Osteocyte (in vitro differentiated cells): ENCODE measurements at regions not wholly inside any gene's neighbourhood (a gene's known extent, or its start where the extent isn't known, plus 50 kb on each side); places are given as distances from the start of the nearest gene placed in this dataset.

Experiments
- DNase-seq: peaks from one replicate; pipeline ENCODE4 v3.0.0; 2021; ENCODE audit warnings: mixed read lengths; ENCODE audit not compliant: unreplicated experiment; ENCODE audit errors: extremely low spot score
- H3K27ac Mint-ChIP-seq: one replicate; pipeline ENCODE4 v1.8.0; 2021; ENCODE audit warnings: mild to moderate bottlenecking, mixed read lengths; ENCODE audit not compliant: unreplicated experiment
- H3K27me3 Mint-ChIP-seq: one replicate; pipeline ENCODE4 v1.8.0; 2021; ENCODE audit warnings: mixed read lengths; ENCODE audit not compliant: unreplicated experiment
- H3K36me3 Mint-ChIP-seq: one replicate; pipeline ENCODE4 v1.8.0; 2021; ENCODE audit warnings: mixed read lengths; ENCODE audit not compliant: unreplicated experiment
- H3K4me1 Mint-ChIP-seq: one replicate; pipeline ENCODE4 v1.8.0; 2021; ENCODE audit warnings: mixed read lengths; ENCODE audit not compliant: unreplicated experiment
- H3K4me3 Mint-ChIP-seq: one replicate; pipeline ENCODE4 v1.8.0; 2021; ENCODE audit warnings: mild to moderate bottlenecking, moderate library complexity, mixed read lengths; ENCODE audit not compliant: unreplicated experiment
- H3K9me3 Mint-ChIP-seq: one replicate; pipeline ENCODE4 v1.8.0; 2021; ENCODE audit warnings: mixed read lengths; ENCODE audit not compliant: unreplicated experiment
- TF ChIP-seq, protein P1 (sequence below): fragments of 200-600 bp; sonication (generic); IDR thresholded peaks from 2 replicates; pipeline ENCODE4 v1.5.0; 2021; ENCODE audit warnings: antibody characterized with exemption, mild to moderate bottlenecking, moderate library complexity

DNA sequence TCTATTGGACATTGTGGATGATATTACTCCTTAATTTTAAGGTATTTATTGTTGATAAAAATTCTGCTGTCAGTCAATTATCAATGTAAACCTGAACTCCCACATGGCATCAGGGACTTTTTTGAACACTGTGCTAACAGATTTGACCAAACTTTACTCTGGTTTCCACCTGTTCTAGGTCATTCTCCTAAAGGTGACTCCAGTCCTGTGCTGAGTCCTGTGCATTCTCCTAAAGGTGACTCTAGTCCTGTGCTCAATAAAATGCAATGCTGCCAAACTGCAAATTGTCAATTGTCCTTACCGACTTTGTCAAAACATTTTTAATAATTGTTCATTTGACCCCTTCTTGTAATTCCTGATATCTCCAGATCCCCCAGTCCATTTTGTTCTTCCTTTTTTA, 408.4 kb upstream of the EPHA7 start:
- Mint-ChIP-seq H3K27me3 (no peaks in the 10 kb centered on the region), H3K4me1 (peaks cover 4% of the 10 kb centered on the region), H3K9me3 (peaks cover 11% of the 10 kb centered on the region), H3K27ac (no peak overlapping the region), H3K36me3 (no peaks in the 10 kb centered on the region), H3K4me3 (no peak overlapping the region)
- TF ChIP-seq, protein P1, sequence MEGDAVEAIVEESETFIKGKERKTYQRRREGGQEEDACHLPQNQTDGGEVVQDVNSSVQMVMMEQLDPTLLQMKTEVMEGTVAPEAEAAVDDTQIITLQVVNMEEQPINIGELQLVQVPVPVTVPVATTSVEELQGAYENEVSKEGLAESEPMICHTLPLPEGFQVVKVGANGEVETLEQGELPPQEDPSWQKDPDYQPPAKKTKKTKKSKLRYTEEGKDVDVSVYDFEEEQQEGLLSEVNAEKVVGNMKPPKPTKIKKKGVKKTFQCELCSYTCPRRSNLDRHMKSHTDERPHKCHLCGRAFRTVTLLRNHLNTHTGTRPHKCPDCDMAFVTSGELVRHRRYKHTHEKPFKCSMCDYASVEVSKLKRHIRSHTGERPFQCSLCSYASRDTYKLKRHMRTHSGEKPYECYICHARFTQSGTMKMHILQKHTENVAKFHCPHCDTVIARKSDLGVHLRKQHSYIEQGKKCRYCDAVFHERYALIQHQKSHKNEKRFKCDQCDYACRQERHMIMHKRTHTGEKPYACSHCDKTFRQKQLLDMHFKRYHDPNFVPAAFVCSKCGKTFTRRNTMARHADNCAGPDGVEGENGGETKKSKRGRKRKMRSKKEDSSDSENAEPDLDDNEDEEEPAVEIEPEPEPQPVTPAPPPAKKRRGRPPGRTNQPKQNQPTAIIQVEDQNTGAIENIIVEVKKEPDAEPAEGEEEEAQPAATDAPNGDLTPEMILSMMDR: no peak
- no peak for DNase-seq

- Mint-ChIP-seq H3K4me3 (no peak overlapping the region), H3K27me3 (no peaks in the 10 kb centered on the region), H3K4me1 (peaks cover 2% of the 10 kb centered on the region), H3K36me3 (no peaks in the 10 kb centered on the region), H3K27ac (no peak overlapping the region), H3K9me3 (peaks cover 17% of the 10 kb centered on the region)
- TF ChIP-seq, protein P1: no peak
- DNase-seq: no peak
Measured at GRCh38 chr6:93825950-93826349, 406.6 kb upstream of the EPHA7 start.

- H3K9me3 Mint-ChIP-seq: peaks cover 20% of the 10 kb centered on the region
- peaks cover 14% of the 10 kb centered on the region for H3K4me1 Mint-ChIP-seq
- H3K4me3 Mint-ChIP-seq: no peak overlapping the region
- no peak for DNase-seq
- TF ChIP-seq, protein P1: no peak
- H3K36me3 Mint-ChIP-seq: peaks cover 2% of the 10 kb centered on the region
- no peaks in the 10 kb centered on the region for H3K27me3 Mint-ChIP-seq
- H3K27ac Mint-ChIP-seq: no peak overlapping the region
Measured at GRCh38 chr6:93823489-93823888, 404.1 kb upstream of the EPHA7 start.

DNA sequence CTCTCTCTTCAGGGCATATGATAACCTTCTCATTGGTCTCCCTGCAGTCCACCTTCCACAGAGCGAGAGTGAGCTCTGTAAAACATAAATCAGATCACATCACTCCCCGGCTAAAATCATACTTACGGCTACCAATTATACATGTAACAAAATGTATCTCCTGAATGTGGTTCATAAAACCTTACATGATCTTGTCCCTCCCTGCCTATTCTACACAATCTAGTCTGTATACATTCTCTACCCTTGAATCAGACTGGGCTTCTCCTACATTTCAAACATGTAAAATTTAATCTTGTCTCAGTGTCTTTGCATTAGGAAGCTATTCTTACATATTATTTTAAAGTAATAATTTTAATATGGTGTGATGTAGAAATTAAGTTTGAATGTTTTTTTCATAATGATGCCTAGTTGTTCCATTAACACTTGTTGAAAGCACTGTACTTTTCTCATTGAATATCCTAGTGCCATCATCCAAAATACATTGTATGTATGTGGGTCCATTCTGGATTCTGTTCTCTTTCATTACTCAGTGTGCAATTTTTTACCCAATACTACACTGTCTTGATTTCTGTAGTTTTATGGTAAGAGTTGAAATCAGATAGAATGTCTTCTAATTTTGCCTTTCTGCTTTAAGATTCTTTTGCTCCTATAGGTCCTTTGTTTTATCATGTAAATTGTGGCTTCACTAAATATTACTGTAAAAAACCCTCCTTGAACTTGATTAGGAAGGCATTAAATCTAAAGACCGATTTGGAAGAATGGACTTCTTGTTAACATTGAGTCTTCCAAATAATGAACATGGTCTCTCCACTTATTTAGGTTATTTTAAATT, 403.3 kb upstream of the EPHA7 start:
- peaks cover 17% of the 10 kb centered on the region for H3K4me1 Mint-ChIP-seq
- no peak overlapping the region for H3K27ac Mint-ChIP-seq
- H3K9me3 Mint-ChIP-seq: peaks cover 13% of the 10 kb centered on the region
- H3K27me3 Mint-ChIP-seq: no peaks in the 10 kb centered on the region
- no peak overlapping the region for H3K4me3 Mint-ChIP-seq
- TF ChIP-seq, protein P1: no peak
- no peak for DNase-seq
- peaks cover 2% of the 10 kb centered on the region for H3K36me3 Mint-ChIP-seq

- Mint-ChIP-seq H3K27me3 (no peaks in the 10 kb centered on the region), H3K27ac (no peak overlapping the region), H3K36me3 (peaks cover 2% of the 10 kb centered on the region), H3K9me3 (peaks cover 13% of the 10 kb centered on the region), H3K4me3 (no peak overlapping the region), H3K4me1 (peaks cover 17% of the 10 kb centered on the region)
- no peak for DNase-seq
- TF ChIP-seq, protein P1: no peak
Measured at GRCh38 chr6:93821953-93822352, 402.6 kb upstream of the EPHA7 start.
